HT-29 (cell line): ENCODE measurements at regions not wholly inside any gene's neighbourhood (a gene's known extent, or its start where the extent isn't known, plus 50 kb on each side); places are given as distances from the start of the nearest gene placed in this dataset.

Experiments
- DNase-seq: peaks from one replicate; pipeline ENCODE4 v3.0.0-alpha.2; 2015; ENCODE audit warnings: low spot score

DNA sequence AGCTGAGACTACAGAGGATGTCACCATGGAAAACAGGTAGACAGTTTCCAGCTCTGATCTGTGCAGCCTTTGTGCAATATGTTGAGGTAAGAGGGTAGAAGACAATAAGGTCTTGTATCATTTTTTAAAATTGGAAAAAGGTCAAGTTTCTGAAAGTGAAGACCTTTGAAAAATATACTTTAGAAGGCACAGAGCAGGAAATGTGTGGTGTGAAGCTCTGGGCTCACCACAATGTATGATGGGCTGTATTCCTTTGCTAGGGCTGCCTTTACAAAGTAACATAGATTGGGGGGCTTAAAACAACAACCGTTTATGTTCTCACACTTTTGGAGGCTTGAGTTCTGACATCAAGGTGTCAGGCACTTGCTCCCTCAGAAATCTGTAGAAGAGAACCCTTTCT, 514.3 kb upstream of the JARID2 start:
- no peak for DNase-seq

DNA sequence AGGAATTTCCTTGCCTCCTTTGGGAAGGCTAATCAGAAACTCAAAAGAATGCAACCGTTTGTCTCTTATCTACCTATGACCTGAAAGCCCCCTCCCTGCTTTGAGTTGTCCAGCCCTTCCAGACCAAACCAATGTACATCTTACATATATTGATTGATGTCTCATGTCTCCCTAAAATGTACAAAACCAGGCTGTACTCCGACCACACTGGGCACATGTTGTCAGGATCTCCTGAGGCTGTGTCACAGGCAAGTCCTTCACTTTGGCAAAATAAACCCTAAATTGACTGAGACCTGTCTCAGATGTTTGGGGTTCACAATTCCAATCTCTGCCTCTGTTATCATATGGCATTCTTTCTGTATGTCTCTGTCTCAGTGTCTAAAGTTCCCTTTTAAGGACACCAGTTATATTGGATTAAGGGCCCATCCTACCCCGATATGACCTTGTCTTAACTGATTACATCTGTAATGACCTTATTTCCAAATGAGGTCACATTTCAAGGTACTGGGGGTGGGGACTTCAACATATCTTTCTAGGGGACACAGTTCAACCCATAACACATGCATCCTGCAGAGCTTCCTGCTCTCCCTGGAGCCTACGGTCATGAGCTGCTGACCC, 513.5 kb upstream of the JARID2 start:
- DNase-seq, result no peak

DNA sequence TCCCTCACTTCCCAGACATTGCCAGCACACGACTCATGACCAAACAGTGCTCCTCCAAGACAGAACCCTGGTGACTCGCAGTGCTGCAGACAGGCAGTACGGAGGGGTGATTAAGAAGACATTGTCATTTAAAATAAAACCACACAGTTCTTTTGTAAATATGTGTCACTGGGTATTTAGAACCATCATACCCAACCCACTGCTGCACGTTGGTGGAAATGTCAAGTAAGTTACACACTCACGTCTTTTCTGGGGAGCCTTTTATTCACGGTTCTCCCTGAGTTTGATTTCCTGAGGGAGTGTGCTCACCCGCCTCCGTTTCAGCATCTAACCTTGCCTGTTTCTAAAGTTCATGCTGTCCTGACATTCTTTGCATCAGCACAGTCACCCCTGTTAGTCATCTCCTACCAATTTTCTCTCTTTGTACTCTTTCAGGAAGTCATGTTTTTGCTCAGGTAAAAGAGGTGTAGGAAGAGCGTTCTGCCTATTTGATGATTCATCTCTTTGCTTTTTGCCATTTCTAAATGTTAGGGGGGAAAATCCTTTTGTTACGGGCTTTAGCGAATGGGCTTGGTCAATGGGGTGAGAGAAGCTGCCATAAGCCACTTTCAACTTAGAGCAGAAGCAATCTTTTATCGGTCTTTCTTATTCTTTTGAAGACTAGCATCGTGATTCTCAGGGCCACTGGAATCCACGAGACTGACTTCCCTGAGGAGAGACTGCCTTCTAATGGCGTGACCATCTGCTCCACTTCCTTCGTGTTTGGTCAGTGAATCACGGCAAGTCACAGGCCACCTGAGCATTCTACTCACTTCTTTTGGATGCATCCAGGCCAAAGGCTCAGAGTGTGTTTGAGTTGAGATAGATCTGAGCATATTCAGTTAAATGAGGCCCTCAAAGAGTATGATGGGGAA, 512.8 kb upstream of the JARID2 start:
- peak; percentile 22 for DNase-seq

DNA sequence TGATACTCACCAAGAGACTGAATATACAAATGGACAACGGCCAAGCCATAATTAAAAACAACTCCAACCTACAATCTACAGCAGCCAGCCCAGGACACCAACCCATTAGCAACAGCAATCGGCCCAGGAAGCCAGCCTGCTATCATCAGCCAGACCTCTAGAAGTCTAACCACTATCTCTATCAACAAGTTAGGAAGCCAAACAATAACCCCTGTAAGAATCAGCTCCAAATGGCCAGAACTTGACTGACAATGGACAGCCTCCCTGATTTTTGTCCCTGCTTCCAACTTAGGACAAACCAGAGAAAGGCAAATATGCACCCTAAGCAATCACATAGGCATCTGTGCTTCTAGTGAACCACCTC, 511.8 kb upstream of the JARID2 start:
- no peak for DNase-seq

DNA sequence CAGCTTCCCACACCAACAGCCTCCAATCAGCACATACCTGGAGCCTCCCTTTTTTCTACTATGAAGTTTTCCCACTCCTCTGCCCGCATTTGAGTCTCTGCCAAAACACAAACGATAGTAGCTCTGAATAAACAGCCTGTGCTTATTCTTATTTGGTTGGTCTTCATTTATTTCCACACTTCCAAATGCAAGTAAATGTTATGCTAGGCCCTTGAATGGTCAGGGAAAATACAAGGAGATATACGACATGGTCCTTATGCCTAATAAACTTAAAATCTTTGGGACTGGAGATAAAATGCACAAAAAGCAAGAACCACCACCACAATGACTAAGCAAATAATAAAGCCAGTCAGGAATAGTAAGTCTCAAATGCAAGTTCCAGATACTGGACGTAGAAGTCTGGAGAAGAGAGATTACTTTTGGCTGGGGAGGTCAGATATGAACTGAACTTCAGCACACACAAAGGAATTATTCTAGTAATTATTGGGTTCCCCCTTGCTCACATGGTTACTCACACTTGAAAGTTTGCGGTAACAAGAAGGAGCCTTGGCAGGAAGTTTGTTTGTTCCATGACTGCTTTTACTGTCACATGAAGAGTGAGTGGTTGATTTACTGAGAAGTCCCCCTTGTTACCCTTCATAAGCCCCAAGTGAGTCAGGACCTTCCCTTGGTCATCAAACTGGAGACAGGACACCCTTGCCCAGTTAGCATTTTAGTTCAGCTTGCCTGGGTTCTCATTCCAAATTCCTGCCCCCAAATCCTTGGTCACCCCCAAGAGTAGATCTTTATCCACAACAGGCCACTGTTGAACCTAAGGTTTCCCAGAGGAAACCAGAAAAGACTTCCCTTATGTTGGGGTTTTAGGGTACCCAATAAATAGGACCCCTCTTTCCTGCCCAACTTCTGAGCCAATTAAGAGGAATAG, 511.2 kb upstream of the JARID2 start:
- DNase-seq, result no peak

DNA sequence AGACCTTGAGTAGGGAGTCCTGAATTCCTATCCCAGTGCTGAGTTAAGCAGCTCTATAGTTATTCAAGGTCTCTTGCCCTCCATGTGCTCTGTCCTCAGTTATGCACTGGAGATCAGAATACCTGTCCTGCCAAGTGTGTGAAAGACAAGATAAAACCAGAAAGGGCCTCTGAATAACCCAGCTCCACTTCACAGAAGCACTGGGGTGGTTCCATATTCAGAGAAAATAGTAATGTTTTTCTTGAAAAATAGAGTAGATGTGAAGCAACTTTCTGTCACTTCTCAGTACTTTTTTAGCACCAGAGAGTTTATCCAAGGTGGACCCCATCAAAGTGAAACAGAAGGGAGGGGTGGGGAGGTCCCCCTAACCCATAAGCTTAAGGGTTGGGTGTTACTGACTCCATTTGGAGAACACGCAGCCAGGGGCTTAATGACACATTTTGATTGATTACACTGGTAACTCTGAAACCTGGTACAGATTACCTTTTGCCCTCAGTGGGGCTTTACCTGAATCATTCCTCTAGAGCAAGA, 509.8 kb upstream of the JARID2 start:
- no peak for DNase-seq

DNA sequence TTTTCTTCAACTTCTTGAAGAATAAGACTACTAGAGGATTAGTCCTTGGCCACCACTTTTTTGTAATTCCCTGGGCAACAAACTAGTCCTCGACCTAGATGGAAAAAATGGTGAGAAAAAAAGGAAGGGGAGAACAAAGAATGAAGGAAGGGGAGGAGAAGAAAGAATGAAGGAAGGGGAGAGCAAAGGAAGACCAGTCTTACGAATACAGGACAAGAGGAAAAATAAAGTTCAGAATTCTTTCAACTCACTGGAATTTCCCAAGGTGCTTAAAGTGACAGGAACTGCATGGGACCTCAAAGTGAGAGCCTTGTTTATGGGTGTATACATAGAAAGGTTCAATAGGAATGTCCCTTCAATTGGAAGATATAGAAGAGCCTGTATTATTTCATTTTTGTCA, 509.3 kb upstream of the JARID2 start:
- DNase-seq, result no peak

DNA sequence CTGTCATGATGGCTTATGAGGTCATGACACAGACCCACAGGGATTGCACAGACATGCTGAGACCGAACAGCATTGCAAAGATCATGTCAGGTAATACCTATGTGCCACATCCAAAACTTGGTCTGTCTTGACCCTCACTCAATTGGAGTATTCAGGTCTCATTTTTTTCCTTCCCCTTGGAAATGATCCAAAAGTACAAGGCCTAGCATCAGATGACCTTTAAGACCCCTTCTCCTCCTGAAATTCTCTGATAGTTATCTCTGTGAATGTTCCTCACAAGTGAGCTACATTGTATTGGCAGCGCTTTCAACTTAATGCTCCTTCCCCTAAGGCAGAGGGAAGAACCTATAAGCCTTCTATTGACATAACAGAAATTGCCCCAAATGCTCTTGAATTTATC, 507.4 kb upstream of the JARID2 start:
- DNase-seq, result no peak

DNA sequence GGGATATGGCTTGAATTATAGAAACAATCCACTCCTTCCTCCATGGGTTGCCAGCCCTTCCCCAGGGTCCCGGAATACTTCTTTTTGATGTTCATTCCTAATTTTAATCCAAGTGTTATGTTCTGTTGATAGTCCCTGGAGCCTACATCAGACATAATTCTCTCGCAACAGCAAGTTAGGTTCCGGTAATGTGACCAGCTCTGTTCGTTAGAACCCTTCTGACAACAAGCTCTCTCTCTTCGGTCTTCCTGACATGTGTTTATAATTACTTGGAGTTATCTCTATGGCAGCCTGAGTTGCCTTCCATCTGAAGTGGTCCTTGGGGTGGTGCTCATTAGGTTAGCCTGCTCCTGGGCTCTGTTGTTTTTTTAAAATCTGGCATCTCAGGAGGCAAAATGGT, 506.9 kb upstream of the JARID2 start:
- no peak for DNase-seq

DNA sequence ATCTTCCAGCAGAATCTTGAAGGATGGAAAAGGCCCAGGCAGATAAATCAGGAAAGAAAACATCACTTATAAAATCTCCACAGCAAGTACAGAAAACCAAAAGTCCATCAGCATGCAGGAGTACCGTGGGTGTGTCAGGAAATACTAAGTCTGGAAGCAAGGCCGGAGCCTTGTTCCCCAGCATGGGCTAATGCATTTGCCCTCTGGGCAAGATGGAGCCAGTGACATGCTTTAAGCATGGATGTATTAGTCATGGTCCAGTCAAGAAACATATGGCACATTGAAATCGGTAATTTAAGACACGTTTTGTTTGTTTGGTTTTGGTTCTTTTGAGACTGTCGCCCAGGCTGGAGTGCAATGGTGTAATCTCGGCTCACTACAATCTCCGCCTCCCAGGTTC, 506.0 kb upstream of the JARID2 start:
- no peak for DNase-seq

DNA sequence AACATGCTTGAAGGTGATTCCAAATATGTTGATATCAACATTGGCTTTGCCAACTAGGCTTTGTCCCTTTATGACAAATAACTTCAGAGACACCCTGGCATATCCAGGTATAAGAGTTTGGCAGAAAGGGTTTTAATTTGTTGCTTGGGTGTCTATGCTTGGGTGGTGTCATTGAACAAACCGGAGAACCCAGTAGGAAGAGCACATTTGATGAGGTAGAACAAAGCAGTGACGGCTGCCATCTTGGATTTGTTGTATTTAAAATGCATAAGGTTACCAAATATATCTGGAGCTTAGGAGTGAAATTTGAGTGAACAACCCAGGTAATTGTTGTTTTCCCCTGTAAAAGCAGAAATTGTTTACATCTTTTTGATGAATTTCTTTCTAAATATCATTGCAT, 503.7 kb upstream of the JARID2 start:
- no peak for DNase-seq

DNA sequence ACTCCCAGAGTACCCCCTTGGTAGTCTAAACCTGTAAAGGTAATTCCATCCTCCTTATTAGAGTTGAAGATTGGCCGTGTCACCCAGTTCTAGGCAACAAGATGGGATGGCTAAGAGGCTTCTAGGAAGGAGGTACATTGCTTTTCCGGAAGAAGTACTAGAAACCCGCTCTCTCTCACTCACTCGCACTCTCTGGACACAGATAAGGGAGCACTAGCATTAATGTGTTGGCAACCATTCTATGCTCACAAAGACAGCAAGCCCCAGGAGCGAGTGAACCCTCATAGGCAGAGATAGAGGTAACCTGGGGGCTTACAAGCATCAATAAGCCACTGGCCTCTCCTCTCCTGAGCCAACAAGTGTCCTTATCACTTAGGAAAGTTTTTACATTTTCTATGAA, 503.2 kb upstream of the JARID2 start:
- DNase-seq, result no peak

DNA sequence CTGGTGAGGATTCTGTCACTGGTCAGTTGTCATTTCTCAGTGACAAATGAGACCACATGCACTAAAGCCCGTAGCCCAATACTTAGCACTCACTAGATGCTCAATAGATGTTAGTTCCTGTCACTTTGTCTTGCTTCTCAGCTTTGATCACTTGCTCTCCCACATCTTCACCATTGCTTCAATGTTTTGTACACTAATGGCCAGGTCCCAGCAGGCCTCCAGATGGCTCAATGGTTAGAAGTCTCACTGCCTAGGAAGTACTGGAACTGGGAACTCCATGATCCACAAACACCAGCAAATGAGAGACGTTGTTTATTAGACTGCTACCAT, 502.8 kb upstream of the JARID2 start:
- no peak for DNase-seq

DNA sequence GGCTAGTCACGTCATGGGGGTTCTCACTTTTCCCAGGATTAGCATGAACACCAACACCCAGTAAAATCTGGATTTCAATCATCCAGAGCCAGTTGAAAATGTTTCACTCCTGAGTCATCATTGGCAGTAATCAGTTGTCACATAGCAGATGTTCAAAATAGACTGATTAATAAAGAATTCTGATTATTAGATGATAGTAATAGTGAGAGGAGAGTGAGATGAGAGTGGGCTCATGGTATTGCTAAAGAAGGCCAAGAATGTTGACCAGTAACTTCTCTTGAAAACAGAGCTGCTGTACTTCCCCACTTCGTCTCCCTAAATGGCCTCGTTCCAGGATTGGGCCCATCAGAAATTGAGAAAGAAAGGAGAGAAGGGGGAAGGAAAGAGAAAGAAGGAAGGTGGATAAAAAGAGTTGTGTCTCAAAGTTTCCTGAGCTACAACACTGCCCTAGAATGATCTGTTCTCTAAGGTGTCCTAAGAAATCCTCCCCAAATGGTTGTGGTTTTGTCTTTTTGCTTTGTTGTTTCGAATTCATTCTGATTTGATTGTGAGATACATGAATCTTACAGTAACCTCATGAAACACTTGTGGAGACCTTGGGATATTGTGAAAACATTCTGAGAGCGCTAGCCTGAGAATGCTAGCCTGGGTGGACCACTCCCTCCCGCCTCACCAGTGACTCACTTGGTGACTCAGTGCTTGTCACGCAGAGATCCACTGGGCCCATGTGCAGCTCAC, 502.2 kb upstream of the JARID2 start:
- peak; percentile 75 for DNase-seq

DNA sequence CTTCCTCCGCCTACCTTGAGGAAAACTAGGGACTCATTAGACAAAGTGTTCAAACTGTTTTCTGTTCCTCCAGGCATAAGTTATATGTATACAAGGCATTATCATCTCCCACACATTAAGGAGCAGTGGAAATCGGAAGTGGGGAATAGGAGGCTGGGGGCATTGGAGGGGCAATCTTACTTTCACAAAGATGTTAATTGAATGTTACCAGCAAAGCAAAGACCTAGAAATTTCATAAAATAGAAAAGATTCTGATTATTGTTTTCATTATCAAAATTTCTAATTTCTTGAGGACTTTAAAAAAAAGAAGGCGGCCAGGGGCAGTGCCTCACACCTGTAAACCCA, 501.7 kb upstream of the JARID2 start:
- DNase-seq, result no peak

DNA sequence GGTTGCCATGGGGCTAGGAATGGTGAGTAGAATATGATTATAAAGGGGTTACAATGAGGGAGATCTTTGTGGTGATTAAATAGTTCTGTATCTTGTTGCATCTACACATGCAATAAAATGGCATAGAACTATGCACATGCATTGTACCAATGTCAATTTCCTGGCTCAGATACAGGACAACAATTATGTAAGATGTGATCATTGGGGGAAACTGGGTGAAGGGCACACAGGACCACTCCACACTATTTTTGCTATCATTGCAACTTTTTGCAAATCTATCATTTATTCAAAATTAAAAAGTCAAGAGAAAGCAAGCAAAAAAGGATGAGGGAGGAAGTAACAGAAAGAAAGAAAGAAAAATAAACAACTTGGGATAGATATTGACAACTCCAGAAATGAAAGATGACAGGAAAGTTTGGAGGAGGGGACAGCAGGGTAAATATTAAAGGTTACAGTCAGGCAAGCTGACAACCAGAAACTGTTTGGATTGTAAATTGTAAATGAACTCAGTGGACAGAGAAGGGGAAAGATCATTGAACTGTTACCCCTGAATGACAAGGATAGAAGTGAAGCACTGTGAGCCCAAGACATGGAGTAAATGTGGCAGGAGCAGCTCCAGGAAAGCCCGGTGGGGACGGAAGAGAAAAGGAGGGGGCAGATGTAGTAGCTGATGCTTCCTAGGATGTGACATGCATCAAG, 499.6 kb upstream of the JARID2 start:
- DNase-seq, result no peak

DNA sequence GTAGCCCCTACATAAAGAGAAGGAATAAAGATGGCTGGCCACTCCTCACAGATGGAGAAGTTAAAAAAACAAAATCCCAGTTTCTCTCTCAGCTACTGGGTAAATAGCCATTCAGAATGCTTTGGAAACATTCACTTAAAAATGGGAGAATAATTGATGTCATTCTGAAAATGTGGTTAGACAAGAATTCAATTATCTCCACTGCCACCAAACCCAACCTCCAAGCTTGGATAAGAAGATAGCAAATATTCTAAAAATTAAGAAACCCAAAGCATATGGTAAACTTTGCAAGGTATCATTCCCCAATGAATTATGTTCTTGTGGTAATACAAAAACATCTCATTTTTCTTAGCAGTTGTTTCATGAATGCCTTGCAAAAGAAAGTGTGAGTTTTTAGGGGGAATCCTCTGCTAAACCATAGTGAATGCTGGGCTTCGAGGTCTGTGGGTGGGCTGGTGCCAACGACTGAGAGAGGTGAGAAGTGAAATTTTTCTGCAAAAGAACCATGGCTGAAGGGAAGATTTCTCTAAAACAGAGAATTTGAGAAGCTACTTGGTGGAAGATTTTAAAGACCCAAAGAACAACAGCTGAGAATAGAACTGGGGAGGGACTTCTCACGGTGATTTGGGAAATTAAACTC, 497.9 kb upstream of the JARID2 start:
- DNase-seq, result no peak

DNA sequence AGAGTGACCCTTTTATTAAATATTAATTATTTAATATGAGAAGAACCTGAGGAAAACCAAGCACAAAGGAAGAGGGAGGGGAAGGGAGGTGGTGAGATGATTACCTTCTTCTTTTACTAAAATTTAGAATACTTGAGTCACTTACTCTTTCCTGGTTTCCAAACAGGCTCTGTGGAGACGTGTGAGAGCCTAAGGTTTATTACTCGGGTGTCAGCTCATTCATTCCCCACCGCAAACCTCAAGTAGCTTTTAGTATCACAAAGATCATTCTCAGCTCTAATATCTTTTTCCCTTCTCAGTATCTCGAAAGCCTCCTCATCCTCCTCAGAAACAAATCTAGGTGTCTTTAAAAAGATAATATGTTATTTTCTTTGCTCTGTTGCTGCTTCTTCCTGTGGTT, 497.2 kb upstream of the JARID2 start:
- DNase-seq, result no peak

DNA sequence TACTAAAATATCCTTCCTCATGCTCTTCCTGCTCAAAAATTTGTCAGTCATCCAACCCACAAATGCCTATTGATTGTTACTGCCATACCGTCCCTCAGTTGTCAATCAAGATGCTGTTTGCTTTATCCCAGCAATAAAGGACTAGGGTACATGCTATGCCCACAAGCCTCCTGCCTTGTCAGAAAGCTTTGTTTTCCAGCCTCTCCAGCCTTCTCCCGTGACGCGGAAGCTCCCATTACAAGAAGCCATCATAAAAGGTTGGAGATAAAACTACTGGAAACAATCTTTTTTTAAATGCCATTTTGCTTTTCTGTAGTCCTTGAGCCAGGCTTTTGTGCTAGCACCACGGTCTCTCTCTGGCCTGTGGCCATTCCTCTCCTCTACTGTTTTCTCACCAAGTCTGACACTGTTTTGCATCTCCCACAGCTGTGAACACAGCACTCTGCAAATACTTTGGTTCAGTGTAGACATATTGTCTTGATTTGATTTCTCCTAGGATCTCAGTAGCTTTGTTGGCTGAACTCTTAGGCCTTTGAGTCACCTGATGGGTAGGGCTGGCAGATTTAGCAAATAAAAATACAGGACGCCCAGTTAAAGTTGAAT, 495.7 kb upstream of the JARID2 start:
- no peak for DNase-seq

DNA sequence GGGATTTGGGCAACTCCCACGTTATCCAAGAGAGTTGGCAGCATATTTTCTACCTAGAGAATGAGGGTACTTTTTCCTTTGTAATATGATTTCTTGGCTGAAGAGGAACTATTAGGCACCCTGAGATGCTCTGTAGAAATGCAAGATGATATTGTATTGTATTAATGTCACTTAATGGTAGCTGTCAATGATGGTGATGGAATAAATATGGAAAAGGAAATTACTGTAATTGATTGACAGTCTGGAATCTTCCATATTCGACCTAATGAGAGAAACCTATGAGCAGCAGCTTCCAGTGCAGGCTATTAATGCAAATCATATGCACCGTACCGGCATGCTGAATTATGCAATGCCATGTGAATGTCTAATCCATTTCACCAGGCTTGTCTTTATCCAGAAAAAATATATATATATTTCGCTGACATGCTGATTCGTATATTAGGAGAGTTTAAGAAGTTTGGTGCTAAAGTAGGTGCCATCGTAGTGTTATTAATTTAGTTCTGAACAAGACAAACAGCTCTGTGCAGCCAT, 494.2 kb upstream of the JARID2 start:
- no peak for DNase-seq
